ENCODE measurements at regions not wholly inside any gene's neighbourhood (a gene's known extent, or its start where the extent isn't known, plus 50 kb on each side); places are given as distances from the start of the nearest gene placed in this dataset.
"Not testable (repeated sequence)": the region's sequence is repeated elsewhere in the genome, so short reads cannot be mapped to it uniquely, and the experiment has no call there.

DNA sequence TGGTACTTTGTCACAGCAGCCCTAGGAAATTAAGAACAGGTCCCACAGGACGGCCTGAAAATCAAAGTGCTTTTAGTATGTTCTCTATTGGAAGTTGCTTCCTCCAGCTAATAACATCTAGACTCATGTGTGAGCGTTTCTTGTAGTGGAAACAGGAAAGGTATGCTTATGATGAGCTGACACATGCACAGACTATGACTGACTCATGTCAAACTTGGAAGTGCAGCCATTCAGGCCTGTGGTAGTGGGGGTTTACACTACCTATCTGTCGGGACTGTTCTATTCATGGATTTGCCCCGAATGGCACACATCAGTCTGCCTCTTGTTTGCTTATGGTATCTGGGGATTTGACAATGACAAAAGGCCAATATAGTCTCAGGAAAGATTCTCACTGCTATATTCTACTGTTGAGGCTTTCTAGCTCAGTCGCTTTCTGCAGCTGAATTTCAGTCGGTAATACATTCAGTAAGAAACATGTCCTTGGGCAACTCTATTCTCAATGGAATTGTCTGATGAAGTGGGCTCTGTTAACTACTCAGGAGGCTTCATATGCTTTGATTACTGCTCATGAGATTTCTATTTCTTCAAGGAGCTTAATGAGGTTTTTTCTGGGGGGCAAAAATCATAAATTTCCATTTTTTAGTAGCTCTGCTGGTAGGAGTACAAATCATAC is 270.3 kb upstream of the DAAM1 start:
- no peaks in the 10 kb centered on the region for H3K9me3 Mint-ChIP-seq (ENCODE audit: low read depth)
- no peak overlapping the region for H3K27ac Mint-ChIP-seq
- no peaks in the 10 kb centered on the region for H3K4me1 Mint-ChIP-seq
- ATAC-seq: no peak
- peaks cover 3% of the 10 kb centered on the region for H3K27me3 Mint-ChIP-seq
- CTCF ChIA-PET: no interaction called here
- DNase-seq: no peak
- H3K4me3 Mint-ChIP-seq: no peak overlapping the region
- no peaks in the 10 kb centered on the region for H3K36me3 Mint-ChIP-seq

DNA sequence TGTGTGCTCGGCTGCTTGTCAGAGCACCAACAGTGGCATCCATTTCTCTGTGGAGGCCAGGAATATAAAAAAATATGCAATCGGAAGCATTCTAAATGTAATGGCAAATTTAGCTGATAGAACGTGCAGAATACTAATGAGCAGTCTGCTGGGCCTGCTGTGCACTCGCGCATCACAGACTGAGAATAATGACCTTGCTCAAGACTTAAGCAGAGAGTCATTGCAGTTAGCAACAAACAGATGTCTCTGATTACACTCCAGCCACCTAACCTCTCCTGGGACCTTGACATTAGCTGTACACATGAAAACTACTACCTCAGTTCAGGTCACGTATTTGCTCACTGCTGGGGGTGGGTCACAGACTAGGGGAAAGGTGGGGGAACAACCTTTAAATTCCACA is 269.2 kb upstream of the DAAM1 start:
- ATAC-seq: no peak
- H3K4me1 Mint-ChIP-seq: no peaks in the 10 kb centered on the region
- no peaks in the 10 kb centered on the region for H3K36me3 Mint-ChIP-seq
- DNase-seq: no peak
- peaks cover 3% of the 10 kb centered on the region for H3K27me3 Mint-ChIP-seq
- CTCF ChIA-PET: no interaction called here
- no peaks in the 10 kb centered on the region for H3K9me3 Mint-ChIP-seq (ENCODE audit: low read depth)
- no peak overlapping the region for H3K4me3 Mint-ChIP-seq
- no peak overlapping the region for H3K27ac Mint-ChIP-seq

DNA sequence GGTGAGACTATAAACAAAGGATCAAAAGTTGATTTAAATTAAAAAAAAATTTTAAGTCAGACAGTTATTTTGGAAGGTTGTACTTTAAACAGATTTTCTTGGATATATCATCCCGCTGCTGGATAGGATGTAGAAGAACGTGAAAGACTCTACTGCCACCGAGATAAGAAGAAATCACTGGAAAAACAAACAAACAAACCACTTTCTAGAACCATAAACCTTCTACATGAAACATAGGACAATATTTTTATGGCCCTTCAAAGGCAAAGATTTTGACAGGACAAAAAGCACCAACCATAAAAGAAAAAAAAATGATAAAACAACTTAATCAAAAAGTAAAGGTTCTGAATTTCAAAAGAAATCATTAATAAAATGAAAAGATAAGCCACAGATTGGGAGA is 268.2 kb upstream of the DAAM1 start:
- H3K36me3 Mint-ChIP-seq: no peaks in the 10 kb centered on the region
- H3K27ac Mint-ChIP-seq: no peak overlapping the region
- H3K27me3 Mint-ChIP-seq: peaks cover 3% of the 10 kb centered on the region
- ATAC-seq (no peak), DNase-seq (no peak)
- H3K9me3 Mint-ChIP-seq (ENCODE audit: low read depth): no peaks in the 10 kb centered on the region
- no peaks in the 10 kb centered on the region for H3K4me1 Mint-ChIP-seq
- H3K4me3 Mint-ChIP-seq: no peak overlapping the region
- CTCF ChIA-PET: no interaction called here

DNA sequence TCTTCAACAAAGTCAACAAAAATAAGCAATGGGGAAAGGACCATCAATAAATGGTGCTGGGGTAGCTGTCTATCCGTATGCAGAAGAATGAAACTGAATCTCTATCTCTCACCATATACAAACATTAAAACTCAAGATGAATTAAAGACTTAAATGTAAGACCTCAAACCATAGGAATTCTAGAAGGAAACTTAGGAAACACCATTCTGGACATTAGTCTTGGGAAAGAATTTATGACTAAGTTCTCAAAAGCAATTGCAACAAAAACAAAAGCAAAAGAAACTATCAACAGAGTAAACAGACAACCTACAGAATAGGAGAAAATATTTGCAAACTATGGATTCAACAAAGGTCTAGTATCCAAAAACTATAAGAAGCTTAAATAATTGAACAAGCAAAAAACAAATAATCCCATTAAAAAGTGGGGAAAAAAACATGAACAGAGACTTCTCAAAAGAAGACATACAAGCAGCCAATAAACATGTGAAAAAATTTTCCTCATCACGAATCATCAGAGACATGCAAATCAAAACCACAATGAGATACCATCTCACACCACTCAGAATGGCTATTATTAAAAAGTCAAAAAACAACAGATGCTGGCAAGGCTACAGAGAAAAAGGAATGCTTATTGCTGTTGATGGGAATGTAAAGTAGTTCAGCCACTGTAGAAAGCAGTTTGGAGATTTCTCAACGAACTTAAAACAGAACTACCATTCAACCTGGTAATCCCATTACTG is 266.1 kb upstream of the DAAM1 start:
- H3K27ac Mint-ChIP-seq; H3K4me3 Mint-ChIP-seq; H3K4me1 Mint-ChIP-seq; ATAC-seq; DNase-seq; CTCF ChIA-PET; H3K36me3 Mint-ChIP-seq; H3K27me3 Mint-ChIP-seq; H3K9me3 Mint-ChIP-seq (ENCODE audit: low read depth): not testable (repeated sequence)

DNA sequence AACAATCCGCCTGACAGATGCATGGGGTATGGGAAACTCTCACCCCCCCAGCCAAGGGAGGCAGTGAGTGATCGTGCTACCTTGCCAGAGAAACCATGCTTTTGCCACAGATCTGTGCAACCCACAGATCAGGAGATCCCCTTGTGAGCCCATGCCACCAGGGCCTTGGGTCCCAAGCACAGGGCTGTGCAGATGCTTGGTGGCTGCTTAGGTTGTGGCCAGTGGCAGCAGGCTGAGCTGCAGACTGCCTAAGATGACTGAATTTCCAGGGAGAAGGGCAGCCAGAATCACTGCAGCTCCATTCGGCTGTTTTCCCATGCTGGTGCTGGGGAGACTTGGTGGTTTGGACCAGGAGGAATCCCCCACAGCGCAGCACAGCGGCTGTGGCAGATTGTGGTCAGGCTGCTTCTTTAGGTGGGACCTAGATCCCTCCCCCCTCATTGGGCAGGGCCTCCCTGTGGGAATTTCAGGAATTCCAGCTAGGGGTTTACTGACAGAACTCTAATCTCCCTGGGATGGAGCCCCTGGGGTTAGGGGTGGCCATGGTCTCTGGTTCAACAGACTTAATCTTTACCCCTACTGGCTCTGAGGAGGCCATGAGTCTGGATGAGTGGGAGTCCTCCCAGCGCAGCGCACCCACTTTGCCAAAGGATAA is 264.6 kb upstream of the DAAM1 start:
- CTCF ChIA-PET: no interaction called here
- Mint-ChIP-seq H3K9me3 (ENCODE audit: low read depth) (no peaks in the 10 kb centered on the region), H3K36me3 (no peaks in the 10 kb centered on the region), H3K4me3 (no peak overlapping the region), H3K27me3 (peaks cover 3% of the 10 kb centered on the region), H3K27ac (no peak overlapping the region), H3K4me1 (no peaks in the 10 kb centered on the region)
- no peak for ATAC-seq
- DNase-seq: no peak

DNA sequence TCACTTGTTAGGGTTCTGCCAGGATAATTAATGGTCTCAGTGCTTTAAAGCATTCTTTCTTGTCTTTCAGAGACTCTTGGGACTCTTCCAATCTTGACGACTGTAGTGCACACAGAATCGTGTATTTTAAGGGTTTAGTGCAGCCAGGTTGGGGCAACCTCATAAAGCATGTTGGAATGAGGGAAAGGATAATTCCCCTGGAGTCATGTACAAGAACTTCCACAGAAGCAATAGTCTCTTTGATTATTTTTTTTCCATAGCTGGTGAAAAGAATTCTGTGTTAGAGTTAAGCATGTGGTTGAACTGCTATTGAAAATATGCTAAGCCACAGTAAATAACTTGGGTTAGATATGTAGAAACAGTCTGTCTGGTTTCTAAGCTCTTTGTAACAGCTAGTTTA is 246.8 kb upstream of the DAAM1 start:
- CTCF ChIA-PET: no interaction called here
- Mint-ChIP-seq H3K27me3 (no peaks in the 10 kb centered on the region), H3K9me3 (ENCODE audit: low read depth) (peaks cover 3% of the 10 kb centered on the region)

DNA sequence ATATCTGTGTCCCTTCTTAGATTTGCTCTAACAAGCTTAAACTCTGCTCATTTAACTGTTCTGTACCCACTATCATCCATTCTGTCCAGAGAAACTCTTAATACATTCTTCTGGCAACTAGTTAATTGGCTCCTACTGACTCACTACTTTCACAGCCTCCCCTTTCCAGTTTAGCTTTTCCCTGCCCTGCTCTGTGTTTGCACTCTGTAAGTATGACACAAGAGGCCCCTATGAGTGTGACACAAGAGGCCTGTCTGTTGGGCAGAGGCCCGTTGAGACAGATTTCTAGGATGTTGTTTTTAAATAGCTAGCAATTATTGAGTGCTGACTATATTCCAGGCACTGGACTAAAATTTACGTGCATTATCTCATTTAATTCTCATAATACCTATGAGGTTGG is 246.0 kb upstream of the DAAM1 start:
- CTCF ChIA-PET: no interaction called here
- no peak overlapping the region for H3K4me3 Mint-ChIP-seq
- no peaks in the 10 kb centered on the region for H3K9me3 Mint-ChIP-seq (ENCODE audit: low read depth)
- no peak for DNase-seq
- no peak overlapping the region for H3K27ac Mint-ChIP-seq
- H3K27me3 Mint-ChIP-seq: no peaks in the 10 kb centered on the region
- ATAC-seq: no peak
- H3K4me1 Mint-ChIP-seq: no peaks in the 10 kb centered on the region
- no peaks in the 10 kb centered on the region for H3K36me3 Mint-ChIP-seq

More for the DNA sequence above, 246.8 kb upstream of the DAAM1 start:
- Mint-ChIP-seq H3K4me1 (no peaks in the 10 kb centered on the region), H3K36me3 (no peaks in the 10 kb centered on the region), H3K4me3 (no peak overlapping the region), H3K27ac (no peak overlapping the region)
- ATAC-seq (no peak), DNase-seq (no peak)

DNA sequence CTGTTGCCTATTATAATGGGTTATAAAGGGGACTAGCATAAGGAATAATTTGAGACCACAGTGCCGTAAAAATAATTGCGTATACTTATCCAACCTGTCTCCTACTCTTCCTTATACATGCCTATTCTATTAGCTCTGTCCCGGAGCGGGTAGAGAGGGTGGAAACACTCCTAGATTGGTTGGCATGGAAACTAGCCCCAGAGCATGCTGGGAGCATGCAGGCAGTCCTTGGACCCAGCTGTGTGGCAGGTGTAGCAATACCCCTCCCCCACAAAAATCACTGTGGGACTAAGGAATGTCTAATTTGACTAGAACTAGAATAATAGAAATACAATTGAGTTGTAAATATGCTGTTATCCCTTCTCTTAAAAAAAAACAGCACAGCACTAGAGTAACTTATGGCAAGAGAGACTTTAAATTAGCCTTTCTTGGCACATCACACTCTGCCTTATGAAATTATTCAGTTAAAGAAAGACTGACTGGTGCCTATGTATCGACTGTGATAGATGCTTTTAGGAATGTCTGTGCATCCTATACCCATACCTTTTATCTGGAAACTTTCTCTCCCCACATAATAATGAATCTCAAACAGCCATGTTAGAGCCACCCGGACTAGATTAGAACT is 244.0 kb upstream of the DAAM1 start:
- H3K4me3 Mint-ChIP-seq: no peak overlapping the region
- CTCF ChIA-PET: no interaction called here
- DNase-seq: no peak
- no peak overlapping the region for H3K27ac Mint-ChIP-seq
- no peak for ATAC-seq
- H3K9me3 Mint-ChIP-seq (ENCODE audit: low read depth): no peaks in the 10 kb centered on the region
- no peaks in the 10 kb centered on the region for H3K4me1 Mint-ChIP-seq
- H3K36me3 Mint-ChIP-seq: no peaks in the 10 kb centered on the region
- no peaks in the 10 kb centered on the region for H3K27me3 Mint-ChIP-seq

DNA sequence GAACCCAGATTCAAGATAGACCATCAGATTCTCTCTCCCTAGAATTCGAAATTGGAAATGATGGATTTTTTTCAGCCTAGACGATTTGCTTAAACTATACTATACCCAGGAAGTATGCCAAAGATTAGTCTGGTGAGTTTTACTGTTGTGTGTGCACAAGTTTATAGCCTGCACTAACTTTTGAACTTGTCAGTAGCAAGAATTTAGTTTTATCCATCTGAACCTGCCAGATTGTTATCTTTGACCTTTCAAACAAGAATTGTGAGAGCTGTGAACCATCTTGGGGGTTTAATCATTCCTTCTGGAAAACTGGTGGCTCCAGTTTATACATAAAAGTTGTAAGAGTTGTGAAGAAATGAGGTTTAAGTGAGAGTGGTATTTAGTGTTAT is 243.5 kb upstream of the DAAM1 start:
- H3K4me3 Mint-ChIP-seq: no peak overlapping the region
- CTCF ChIA-PET: no interaction called here
- H3K9me3 Mint-ChIP-seq (ENCODE audit: low read depth): no peaks in the 10 kb centered on the region
- H3K36me3 Mint-ChIP-seq: no peaks in the 10 kb centered on the region
- DNase-seq (no peak), ATAC-seq (no peak)
- no peaks in the 10 kb centered on the region for H3K4me1 Mint-ChIP-seq
- peaks cover 2% of the 10 kb centered on the region for H3K27me3 Mint-ChIP-seq
- H3K27ac Mint-ChIP-seq: no peak overlapping the region

DNA sequence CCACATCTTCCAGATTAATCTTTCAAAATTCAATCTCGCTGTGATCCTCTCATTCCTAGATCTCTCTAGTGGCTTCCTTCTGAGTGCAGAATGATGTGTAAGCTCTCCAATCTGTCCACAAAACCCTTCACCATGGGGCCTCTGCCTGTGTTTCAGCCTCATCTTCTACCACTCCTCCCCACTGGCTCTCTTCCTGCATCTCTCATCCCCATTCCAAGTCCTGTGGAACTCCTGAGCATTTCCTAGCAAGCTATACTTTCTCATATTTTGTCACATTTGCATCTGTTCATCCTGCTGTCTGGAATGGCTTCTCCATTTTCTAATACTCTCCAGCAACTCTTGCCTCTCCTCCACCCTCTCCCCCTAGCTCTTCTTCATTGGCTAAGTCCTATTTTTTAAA is 242.0 kb upstream of the DAAM1 start:
- peaks cover 2% of the 10 kb centered on the region for H3K27me3 Mint-ChIP-seq
- CTCF ChIA-PET: no interaction called here
- DNase-seq (no peak), ATAC-seq (no peak)
- no peaks in the 10 kb centered on the region for H3K4me1 Mint-ChIP-seq
- H3K9me3 Mint-ChIP-seq (ENCODE audit: low read depth): no peaks in the 10 kb centered on the region
- no peak overlapping the region for H3K4me3 Mint-ChIP-seq
- no peaks in the 10 kb centered on the region for H3K36me3 Mint-ChIP-seq
- H3K27ac Mint-ChIP-seq: no peak overlapping the region

DNA sequence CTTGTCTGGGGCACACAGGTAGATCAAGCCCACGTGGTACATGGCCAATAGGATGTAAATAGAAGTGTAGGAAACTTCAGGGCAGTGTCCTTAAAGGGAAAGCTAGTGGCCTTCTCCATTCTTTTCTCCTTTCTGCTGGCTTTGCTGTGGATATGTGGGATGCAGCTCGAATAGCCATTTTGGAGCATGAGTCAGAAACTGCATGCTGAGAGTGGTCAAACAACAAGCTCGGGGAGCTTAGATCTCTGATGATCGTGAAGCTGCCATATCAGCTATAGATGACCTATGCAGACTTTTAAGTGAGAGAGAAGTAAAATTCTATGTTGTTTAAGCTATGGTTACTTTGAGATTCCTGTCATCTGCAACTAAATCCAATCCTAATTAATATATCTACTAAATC is 241.3 kb upstream of the DAAM1 start:
- Mint-ChIP-seq H3K4me1 (no peaks in the 10 kb centered on the region), H3K27me3 (peaks cover 2% of the 10 kb centered on the region), H3K9me3 (ENCODE audit: low read depth) (no peaks in the 10 kb centered on the region), H3K4me3 (no peak overlapping the region), H3K36me3 (no peaks in the 10 kb centered on the region), H3K27ac (no peak overlapping the region)
- CTCF ChIA-PET: no interaction called here
- ATAC-seq (no peak), DNase-seq (no peak)

DNA sequence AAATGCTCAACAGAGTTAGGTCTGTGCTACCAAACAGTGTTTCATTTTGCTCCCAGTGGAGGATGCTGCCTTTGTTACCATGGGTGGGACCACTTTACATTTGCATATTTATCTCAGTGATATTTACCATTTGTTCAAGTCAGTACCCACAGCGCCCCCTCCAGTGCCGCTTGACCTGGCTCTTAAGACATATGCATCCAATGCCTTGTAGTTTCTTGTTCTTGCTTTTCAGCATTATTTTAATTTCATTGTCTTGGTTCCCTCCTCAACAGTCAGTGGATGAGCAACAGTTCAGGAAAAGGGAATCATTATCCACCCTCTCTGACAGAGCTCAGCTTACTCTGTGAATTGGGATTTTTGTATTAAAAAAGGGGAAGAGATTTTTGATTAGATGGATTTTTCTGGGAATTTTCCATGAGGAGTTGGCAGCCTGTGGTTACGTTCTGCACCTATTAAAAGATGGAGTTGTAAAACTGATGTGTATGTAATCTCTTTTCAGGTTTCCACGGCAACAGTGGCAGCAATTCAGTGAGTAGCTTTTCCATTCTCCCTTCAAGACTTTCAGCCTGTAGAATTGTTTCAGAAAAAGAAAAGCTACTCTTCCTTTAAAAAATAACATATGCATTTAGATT is 240.5 kb upstream of the DAAM1 start:
- Mint-ChIP-seq H3K27me3 (peaks cover 5% of the 10 kb centered on the region), H3K4me1 (no peaks in the 10 kb centered on the region), H3K9me3 (ENCODE audit: low read depth) (no peaks in the 10 kb centered on the region), H3K4me3 (no peak overlapping the region), H3K27ac (no peak overlapping the region), H3K36me3 (no peaks in the 10 kb centered on the region)
- ATAC-seq (no peak), DNase-seq (no peak)
- CTCF ChIA-PET: no interaction called here

DNA sequence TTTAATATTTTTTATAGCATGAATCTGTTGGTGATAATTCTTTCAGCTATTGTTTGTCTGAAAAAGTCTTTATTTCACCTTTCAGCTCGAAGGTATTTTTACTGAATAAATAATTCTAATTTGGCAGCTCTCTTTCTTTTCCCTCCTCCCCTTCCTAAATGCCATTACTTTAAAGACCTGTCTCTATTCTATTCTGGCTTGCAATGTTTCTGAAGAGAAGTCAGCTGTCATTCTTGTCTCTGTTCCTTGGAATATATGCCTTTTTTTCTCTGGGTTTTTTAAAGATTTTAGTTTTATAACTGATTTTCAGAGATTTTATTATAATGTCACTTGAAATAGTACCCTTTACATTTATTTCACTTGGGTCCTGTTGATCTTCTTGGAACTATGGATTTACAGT is 237.9 kb upstream of the DAAM1 start:
- no peak for ATAC-seq
- no peak overlapping the region for H3K4me3 Mint-ChIP-seq
- no peaks in the 10 kb centered on the region for H3K36me3 Mint-ChIP-seq
- no peak overlapping the region for H3K27ac Mint-ChIP-seq
- H3K27me3 Mint-ChIP-seq: peaks cover 11% of the 10 kb centered on the region
- no peaks in the 10 kb centered on the region for H3K4me1 Mint-ChIP-seq
- no peak for DNase-seq
- no peaks in the 10 kb centered on the region for H3K9me3 Mint-ChIP-seq (ENCODE audit: low read depth)
- CTCF ChIA-PET: no interaction called here

DNA sequence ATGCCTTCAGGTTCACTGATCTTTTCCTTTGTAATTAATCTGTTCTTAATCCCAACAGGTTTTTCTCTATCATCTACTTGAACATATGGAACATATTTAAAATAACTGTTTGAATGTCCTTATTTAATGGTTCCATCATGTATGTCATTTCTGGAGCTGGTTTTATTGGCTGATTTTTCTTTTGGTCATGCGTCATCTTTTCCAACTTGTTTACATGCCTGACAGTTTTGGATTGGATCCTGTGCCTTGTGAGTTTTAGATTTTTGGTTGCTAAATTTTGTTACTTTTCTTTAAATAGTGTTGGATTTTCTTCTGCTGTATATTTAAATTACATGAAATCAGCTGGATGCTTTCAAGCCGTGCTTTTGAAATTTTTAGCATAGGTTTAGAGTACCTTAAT is 237.3 kb upstream of the DAAM1 start:
- no peak for DNase-seq
- Mint-ChIP-seq H3K4me1 (no peaks in the 10 kb centered on the region), H3K9me3 (ENCODE audit: low read depth) (no peaks in the 10 kb centered on the region), H3K36me3 (no peaks in the 10 kb centered on the region), H3K27me3 (peaks cover 11% of the 10 kb centered on the region), H3K4me3 (no peak overlapping the region), H3K27ac (no peak overlapping the region)
- CTCF ChIA-PET: no interaction called here
- ATAC-seq: no peak

All from activated CD8-positive, alpha-beta memory T cell treated with anti-CD3 and anti-CD28 coated beads, Interleukin-2, amount 10 ng/mL, durations not matched to agents 7 days and 5 days (primary cell).